Activated CD8-positive, alpha-beta memory T cell treated with anti-CD3 and anti-CD28 coated beads for 1 hour (primary cell): ENCODE measurements at regions not wholly inside any gene's neighbourhood (a gene's known extent, or its start where the extent isn't known, plus 50 kb on each side); places are given as distances from the start of the nearest gene placed in this dataset.

Experiments used
- DNase-seq, 2 donors: peaks; one replicate each; pipeline ENCODE4 v3.0.0-alpha.2; 2020; ENCODE audit warnings: low read depth in 1 of 2; ENCODE audit errors: extremely low read depth in 1 of 2

- DNase-seq: no peak
Observed at GRCh38 chr14:78071016-78071549, 99.1 kb upstream of the NRXN3 start.

- DNase-seq: no peak
Observed at GRCh38 chr14:78073028-78073427, 97.1 kb upstream of the NRXN3 start.

- no peak for DNase-seq
Observed at GRCh38 chr14:78074561-78074960, 95.6 kb upstream of the NRXN3 start.

GRCh38 chr14:78075033-78075432, 95.1 kb upstream of the NRXN3 start:
- DNase-seq: no peak

GRCh38 chr14:78075555-78076277, 94.5 kb upstream of the NRXN3 start:
- no peak for DNase-seq

- DNase-seq: no peak
Observed at GRCh38 chr14:78081245-78081644, 88.9 kb upstream of the NRXN3 start.

- DNase-seq: no peak
Observed at GRCh38 chr14:78083837-78084236, 86.3 kb upstream of the NRXN3 start.

- no peak for DNase-seq
Observed at GRCh38 chr14:78086342-78086741, 83.8 kb upstream of the NRXN3 start.

- no peak for DNase-seq
Observed at GRCh38 chr14:78088916-78089315, 81.3 kb upstream of the NRXN3 start.

GRCh38 chr14:78090864-78091263, 79.3 kb upstream of the NRXN3 start:
- no peak for DNase-seq

GRCh38 chr14:78091361-78091760, 78.8 kb upstream of the NRXN3 start:
- no peak for DNase-seq

- DNase-seq: no peak
Observed at GRCh38 chr14:78092040-78092439, 78.1 kb upstream of the NRXN3 start.

- DNase-seq: no peak
Observed at GRCh38 chr14:78103271-78103670, 66.9 kb upstream of the NRXN3 start.

- DNase-seq: no peak
Observed at GRCh38 chr14:78104160-78104559, 66.0 kb upstream of the NRXN3 start.

- DNase-seq: no peak
Observed at GRCh38 chr14:78104655-78105054, 65.5 kb upstream of the NRXN3 start.

- DNase-seq: no peak
Observed at GRCh38 chr14:78106381-78106780, 63.8 kb upstream of the NRXN3 start.

- DNase-seq: no peak
Observed at GRCh38 chr14:78107166-78107565, 63.0 kb upstream of the NRXN3 start.

- DNase-seq: no peak
Observed at GRCh38 chr14:78119440-78119839, 50.7 kb upstream of the NRXN3 start.
